Right lobe of liver (tissue), 4 donors: ENCODE measurements at regions not wholly inside any gene's neighbourhood (a gene's known extent, or its start where the extent isn't known, plus 50 kb on each side); places are given as distances from the start of the nearest gene placed in this dataset.

ENCODE experiments used
- CTCF ChIP-seq, 4 donors: fragments of 200-600 bp in 3 of 4; fragments of 450-650 bp in 1 of 4; IDR thresholded peaks; one replicate each; pipeline versions ENCODE4 v1.5.1 to v1.8.0; 2016 to 2022; ENCODE audit warnings: antibody characterized with exemption in 4 of 4, mild to moderate bottlenecking in 2 of 4
- POLR2A ChIP-seq: fragments of 450-650 bp; IDR thresholded peaks from one replicate; pipeline ENCODE4 v1.6.1; 2017; ENCODE audit warnings: antibody characterized with exemption, mild to moderate bottlenecking
- donor health status: DM: no; HTN: no; CAD: no.
- donor health status: DM: no; HTN: no; CAD: no.
- donor health status: DM: no; HTN: yes; CAD: no.

DNA sequence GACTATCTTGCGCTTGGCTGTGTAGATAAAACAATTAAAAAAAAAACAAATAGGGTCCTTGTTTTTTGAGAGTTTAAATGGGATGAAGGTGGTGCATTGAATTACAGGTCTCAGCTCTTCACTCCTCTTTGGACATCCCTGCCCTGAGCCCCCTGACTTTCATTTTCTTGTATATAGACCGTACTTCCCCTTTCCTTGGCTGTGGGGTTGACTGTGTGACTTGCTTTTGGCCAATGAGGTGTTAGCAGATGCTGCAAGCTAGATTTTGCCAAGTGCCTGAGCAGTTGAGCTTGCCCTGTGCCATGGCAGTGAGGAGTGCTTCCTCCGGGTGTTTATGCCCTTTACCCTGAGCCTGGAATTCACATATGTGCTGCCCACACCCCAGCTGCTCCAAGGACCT lies 386.1 kb upstream of the ZFP64 start:
- TF ChIP-seq CTCF (IDR thresholded peaks at IDR 0.05) (no peak), POLR2A (no peak)
